IMR-90 (cell line): ENCODE measurements at regions not wholly inside any gene's neighbourhood (a gene's known extent, or its start where the extent isn't known, plus 50 kb on each side); places are given as distances from the start of the nearest gene placed in this dataset.

Experiments used
- ATAC-seq: fragments of 200-7000 bp; cut with Tn5 transposase; 2 replicates; pipeline ENCODE4 v1.9.1; 2020; ENCODE audit warnings: low read depth, mild to moderate bottlenecking, moderate library complexity
- BruUV-seq: library from RNA; stranded (reverse); fragments of 400-500 nt; replicated peaks from 2 replicates; lab custom pipeline; 2021; lab: Mats Ljungman, UMichigan
- CTCF ChIA-PET: fragments of 300-600 bp; formaldehyde crosslinking; extraction: SDS; loops from one replicate; lab custom pipeline; 2021; ENCODE audit warnings: antibody characterized with exemption; lab: Yijun Ruan, JAX
- POLR2A ChIA-PET: fragments of 300-600 bp; sonication (Branson Sonifier 250); formaldehyde crosslinking; loops from one replicate; lab custom pipeline; 2022; ENCODE audit warnings: antibody characterized with exemption; ENCODE audit not compliant: unreplicated experiment; lab: Charles Lee
- DNase-seq: peaks from one replicate; pipeline ENCODE4 v3.0.0; 2013
- H2AFZ ChIP-seq: replicated peaks from 2 replicates; pipeline ENCODE3; 2013; ENCODE audit warnings: low read length, mild to moderate bottlenecking; ENCODE audit not compliant: poor library complexity
- H2AK5ac ChIP-seq: 2 replicates; pipeline ENCODE4 v1.6.1; 2013; ENCODE audit warnings: low read depth, low read length, inconsistent platforms
- H2AK9ac ChIP-seq: replicated peaks from 2 replicates; pipeline ENCODE3; 2013; ENCODE audit warnings: mild to moderate bottlenecking, low read depth, low read length, moderate library complexity; ENCODE audit not compliant: poor library complexity
- H2BK120ac ChIP-seq: 2 replicates; pipeline ENCODE4 v1.6.1; 2013; ENCODE audit warnings: low read depth, low read length, inconsistent platforms
- H2BK15ac ChIP-seq: 3 replicates; pipeline ENCODE4 v1.6.1; 2013; ENCODE audit warnings: low read depth, low read length, inconsistent platforms
- H2BK20ac ChIP-seq: 2 replicates; pipeline ENCODE4 v1.6.1; 2013; ENCODE audit warnings: low read depth, mild to moderate bottlenecking, inconsistent platforms, low read length, moderate library complexity
- H2BK5ac ChIP-seq: 2 replicates; pipeline ENCODE4 v1.6.1; 2013; ENCODE audit warnings: mild to moderate bottlenecking, low read depth, low read length, inconsistent platforms; ENCODE audit not compliant: poor library complexity, severe bottlenecking
- H3K14ac ChIP-seq: replicated peaks from 2 replicates; pipeline ENCODE4 v1.6.1; 2013; ENCODE audit warnings: low read depth, low read length, inconsistent platforms
- H3K18ac ChIP-seq: 2 replicates; pipeline ENCODE4 v1.6.1; 2013; ENCODE audit warnings: low read depth, low read length, control low read depth
- H3K23ac ChIP-seq: 2 replicates; pipeline ENCODE4 v1.6.1; 2013; ENCODE audit warnings: low read depth, low read length, inconsistent platforms
- H3K27ac ChIP-seq: 2 replicates; pipeline ENCODE4 v1.5.1; 2013; ENCODE audit warnings: mild to moderate bottlenecking, control low read depth, low read length; ENCODE audit not compliant: insufficient read depth
- H3K27me3 ChIP-seq: 2 replicates; pipeline ENCODE4 v1.6.1; 2013; ENCODE audit warnings: low read length; ENCODE audit not compliant: control insufficient read depth, insufficient read depth
- H3K36me3 ChIP-seq: 2 replicates; pipeline ENCODE4 v1.6.1; 2013; ENCODE audit warnings: low read length, mixed read lengths; ENCODE audit not compliant: control insufficient read depth, insufficient read depth
- H3K4ac ChIP-seq: 2 replicates; pipeline ENCODE4 v1.6.1; 2013; ENCODE audit warnings: low read depth, low read length, inconsistent platforms
- H3K4me1 ChIP-seq: 2 replicates; pipeline ENCODE4 v1.6.1; 2013; ENCODE audit warnings: low read length, mixed read lengths; ENCODE audit not compliant: control insufficient read depth, insufficient read depth
- H3K4me2 ChIP-seq: 2 replicates; pipeline ENCODE4 v1.6.1; 2013; ENCODE audit warnings: low read depth, mild to moderate bottlenecking, control low read depth, low read length, moderate library complexity
- H3K4me3 ChIP-seq: 2 replicates; pipeline ENCODE4 v1.5.1; 2013; ENCODE audit warnings: low read depth, mild to moderate bottlenecking, control low read depth, low read length, moderate library complexity; ENCODE audit not compliant: insufficient read depth
- H3K56ac ChIP-seq: 2 replicates; pipeline ENCODE4 v1.6.1; 2013; ENCODE audit warnings: low read length, inconsistent platforms; ENCODE audit not compliant: insufficient read depth; ENCODE audit errors: extremely low read depth
- H3K79me1 ChIP-seq, 2 experiments: 2 replicates each; pipeline ENCODE4 v1.6.1; 2013; ENCODE audit warnings: low read length in 2 of 2, inconsistent platforms in 1 of 2, low read depth in 1 of 2
- H3K9ac ChIP-seq: 2 replicates; pipeline ENCODE4 v1.6.1; 2013; ENCODE audit warnings: low read depth, low read length, control low read depth
- H3K9me1 ChIP-seq: 2 replicates; pipeline ENCODE4 v1.6.1; 2013; ENCODE audit warnings: low read length, inconsistent platforms; ENCODE audit not compliant: insufficient read depth
- H3K9me3 ChIP-seq: 2 replicates; pipeline ENCODE4 v1.6.1; 2013; ENCODE audit warnings: low read length; ENCODE audit not compliant: control insufficient read depth, insufficient read depth
- H4K20me1 ChIP-seq: 2 replicates; pipeline ENCODE4 v1.6.1; 2013; ENCODE audit warnings: low read length, inconsistent platforms; ENCODE audit not compliant: insufficient read depth
- H4K5ac ChIP-seq: 2 replicates; pipeline ENCODE4 v1.6.1; 2013; ENCODE audit warnings: mild to moderate bottlenecking, low read depth, low read length, control low read depth
- H4K8ac ChIP-seq, 2 experiments: 2 replicates each; pipeline ENCODE4 v1.6.1; 2013; ENCODE audit warnings: low read depth in 2 of 2, low read length in 2 of 2, control low read depth in 1 of 2, inconsistent platforms in 1 of 2
- H4K91ac ChIP-seq: 2 replicates; pipeline ENCODE4 v1.6.1; 2013; ENCODE audit warnings: low read depth, low read length, inconsistent platforms; ENCODE audit not compliant: insufficient read depth
- CEBPB ChIP-seq: IDR thresholded peaks from 2 replicates; pipeline ENCODE4 v1.6.1; 2012; ENCODE audit warnings: low read depth, low read length, improper control_type of control experiment
- CHD1 ChIP-seq: IDR thresholded peaks from 2 replicates; pipeline ENCODE4 v1.6.1; 2012; ENCODE audit warnings: low read depth, low read length, improper control_type of control experiment
- POLR2A ChIP-seq: IDR thresholded peaks from 2 replicates; pipeline ENCODE4 v1.6.1; 2012; ENCODE audit warnings: mild to moderate bottlenecking, low read depth, low read length
- WGBS, 2 experiments: methylation state at CpG; one replicate each; pipeline versions ENCODE4 v1.1.5 to v1.1.7; 2013; ENCODE audit warnings: missing lambda C conversion rate in 2 of 2; ENCODE audit not compliant: insufficient read length in 1 of 2; ENCODE audit errors: extremely low coverage in 2 of 2; 5-methylcytosine and 5-hydroxymethylcytosine counted together
- dilution Hi-C: fragments of 300-500 bp; cut with HindIII; formaldehyde crosslinking; loops from one replicate; pipeline ENCODE4 v1.14.3; 2018; ENCODE audit warnings: low sequenced_read_pairs; ENCODE audit not compliant: unreplicated experiment
- in situ Hi-C: fragments of 300-500 bp; cut with MboI; formaldehyde crosslinking; loops from 3 replicates; pipeline ENCODE4 v1.14.3; 2019; ENCODE audit warnings: low sequenced_read_pairs, inconsistent platforms, mixed read lengths
- intact Hi-C: fragments of 100-400 bp; cut with micrococcal nuclease; formaldehyde crosslinking; loops from 2 replicates; pipeline ENCODE4 v1.10.0; 2022

GRCh38 chr3:159825216-159825854 is 163.3 kb upstream of the IL12A start:
- peak overlapping the region; percentile 9; the same call in 1 of the 2 replicates for H3K27ac ChIP-seq
- ATAC-seq, result no peak
- H2AK9ac ChIP-seq, result peak overlapping the region; percentile 71
- H3K9me3 ChIP-seq, result no peaks in the 10 kb centered on the region
- peak overlapping the region; percentile 57; the same call in 1 of the 2 replicates for H3K18ac ChIP-seq
- BruUV-seq, result no TSS peak
- H2AK5ac ChIP-seq, result peak overlapping the region; percentile 47; the same call in 1 of the 2 replicates
- ChIA-PET POLR2A (no interaction called here), CTCF (interaction anchor here (0.7 to 0.9 kb wide), 3 partner anchors 33 to 181 kb away, joined by 3 to 5 read pairs (median 5); no protein-coding TSS in a partner anchor)
- H3K36me3 ChIP-seq, result no peaks in the 10 kb centered on the region
- intact Hi-C loops, result loop anchor here (2.0 to 5.0 kb wide), 3 partner anchors 103 to 587 kb away; no protein-coding TSS in a partner anchor
- no peak overlapping the region for H3K14ac ChIP-seq
- no peak for TF ChIP-seq CEBPB
- no peak for TF ChIP-seq CHD1
- no peak for TF ChIP-seq POLR2A
- no peak overlapping the region for H3K9ac ChIP-seq
- H3K23ac ChIP-seq, result peak overlapping the region; percentile 13; the same call in 1 of the 2 replicates
- H2BK5ac ChIP-seq, result peak overlapping the region; percentile 3
- peaks cover 14% of the 10 kb centered on the region for H4K20me1 ChIP-seq
- H3K4me3 ChIP-seq, result no peak overlapping the region
- H3K4me1 ChIP-seq, result peaks cover 14% of the 10 kb centered on the region
- H2BK20ac ChIP-seq, result no peak overlapping the region
- H3K27me3 ChIP-seq, result no peaks in the 10 kb centered on the region
- H2AFZ ChIP-seq, result no peak overlapping the region
- 0 out of 3 replicates have a peak overlapping the region, but pooled peaks have one; percentile 1 for H2BK15ac ChIP-seq
- H2BK120ac ChIP-seq, result no peak overlapping the region
- H4K91ac ChIP-seq, result no peak overlapping the region
- H3K9me1 ChIP-seq, result peaks cover 13% of the 10 kb centered on the region
- peak overlapping the region; percentile 55; the same call in 1 of the 2 replicates for H3K4ac ChIP-seq
- no peak for DNase-seq
- WGBS, 2 experiments, result no CpG with 5 or more reads among the region's 5 CpGs
- H3K79me1 ChIP-seq, result peaks cover 48 to 65% of the 10 kb centered on the region in 2 experiments
- no peak overlapping the region for H3K56ac ChIP-seq
- peak overlapping the region; percentile 22 for H4K5ac ChIP-seq
- dilution Hi-C loops, result no loop called here
- in situ Hi-C loops, result loop anchor here (5.0 kb wide), 2 partner anchors 52 to 182 kb away; no protein-coding TSS in a partner anchor
- peak overlapping the region in 1 of 2 experiments; percentile 24; a peak in 1 of 4 replicates for H4K8ac ChIP-seq
- H3K4me2 ChIP-seq, result no peak overlapping the region
